Inflammatory macrophage (primary cell): ENCODE measurements at regions not wholly inside any gene's neighbourhood (a gene's known extent, or its start where the extent isn't known, plus 50 kb on each side); places are given as distances from the start of the nearest gene placed in this dataset.

Experiments used
- DNase-seq, 2 donors: peaks; one replicate each; pipeline ENCODE4 v3.0.0-alpha.2; 2020 to 2022

DNA sequence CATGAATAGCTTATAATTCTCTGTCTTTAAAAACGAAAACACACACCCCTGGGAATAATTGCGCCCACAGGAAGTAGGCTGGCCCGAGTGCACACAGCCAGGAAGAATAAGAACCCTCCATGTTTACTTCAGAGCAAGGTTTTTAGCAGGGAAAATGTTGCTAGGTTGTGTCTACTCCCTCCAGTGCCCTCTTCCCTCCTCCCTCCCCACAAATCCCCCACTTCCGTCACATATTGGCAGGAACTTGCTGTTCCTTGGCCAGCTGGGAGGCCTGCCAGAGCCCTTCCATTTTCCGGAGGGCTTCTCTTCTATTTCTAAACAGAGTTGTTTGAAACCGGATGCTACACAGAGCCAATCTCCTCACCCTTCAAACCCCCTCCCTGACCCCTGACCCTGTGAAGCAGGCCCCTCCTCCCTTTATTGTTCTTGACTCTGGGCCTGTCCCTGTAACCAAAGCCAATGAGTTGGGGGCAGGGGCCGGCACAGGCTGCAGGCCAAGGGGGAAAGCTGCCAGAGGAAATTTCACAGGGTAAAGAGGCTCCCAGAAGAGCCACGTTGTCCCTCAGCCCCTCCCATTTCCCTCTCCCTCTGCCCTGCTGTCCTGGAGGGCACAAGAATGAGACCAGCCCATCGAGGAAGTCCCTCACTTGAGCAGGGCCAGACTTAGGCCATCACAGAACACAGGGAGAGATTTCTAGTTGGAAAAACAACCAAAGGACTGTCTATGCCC lies 49.8 kb upstream of the LGALSL start:
- no peak for DNase-seq
